IMR-90 (cell line): ENCODE measurements at regions not wholly inside any gene's neighbourhood (a gene's known extent, or its start where the extent isn't known, plus 50 kb on each side); places are given as distances from the start of the nearest gene placed in this dataset.

Experiments used
- ATAC-seq: fragments of 200-7000 bp; cut with Tn5 transposase; 2 replicates; pipeline ENCODE4 v1.9.1; 2020; ENCODE audit warnings: low read depth, mild to moderate bottlenecking, moderate library complexity
- BruUV-seq: library from RNA; stranded (reverse); fragments of 400-500 nt; replicated peaks from 2 replicates; lab custom pipeline; 2021; lab: Mats Ljungman, UMichigan
- CTCF ChIA-PET: fragments of 300-600 bp; formaldehyde crosslinking; extraction: SDS; loops from one replicate; lab custom pipeline; 2021; ENCODE audit warnings: antibody characterized with exemption; lab: Yijun Ruan, JAX
- POLR2A ChIA-PET: fragments of 300-600 bp; sonication (Branson Sonifier 250); formaldehyde crosslinking; loops from one replicate; lab custom pipeline; 2022; ENCODE audit warnings: antibody characterized with exemption; ENCODE audit not compliant: unreplicated experiment; lab: Charles Lee
- DNase-seq: peaks from one replicate; pipeline ENCODE4 v3.0.0; 2013
- H2AFZ ChIP-seq: replicated peaks from 2 replicates; pipeline ENCODE3; 2013; ENCODE audit warnings: low read length, mild to moderate bottlenecking; ENCODE audit not compliant: poor library complexity
- H2AK5ac ChIP-seq: 2 replicates; pipeline ENCODE4 v1.6.1; 2013; ENCODE audit warnings: low read depth, low read length, inconsistent platforms
- H2AK9ac ChIP-seq: replicated peaks from 2 replicates; pipeline ENCODE3; 2013; ENCODE audit warnings: mild to moderate bottlenecking, low read depth, low read length, moderate library complexity; ENCODE audit not compliant: poor library complexity
- H2BK120ac ChIP-seq: 2 replicates; pipeline ENCODE4 v1.6.1; 2013; ENCODE audit warnings: low read depth, low read length, inconsistent platforms
- H2BK15ac ChIP-seq: 3 replicates; pipeline ENCODE4 v1.6.1; 2013; ENCODE audit warnings: low read depth, low read length, inconsistent platforms
- H2BK20ac ChIP-seq: 2 replicates; pipeline ENCODE4 v1.6.1; 2013; ENCODE audit warnings: low read depth, mild to moderate bottlenecking, inconsistent platforms, low read length, moderate library complexity
- H2BK5ac ChIP-seq: 2 replicates; pipeline ENCODE4 v1.6.1; 2013; ENCODE audit warnings: mild to moderate bottlenecking, low read depth, low read length, inconsistent platforms; ENCODE audit not compliant: poor library complexity, severe bottlenecking
- H3K14ac ChIP-seq: replicated peaks from 2 replicates; pipeline ENCODE4 v1.6.1; 2013; ENCODE audit warnings: low read depth, low read length, inconsistent platforms
- H3K18ac ChIP-seq: 2 replicates; pipeline ENCODE4 v1.6.1; 2013; ENCODE audit warnings: low read depth, low read length, control low read depth
- H3K23ac ChIP-seq: 2 replicates; pipeline ENCODE4 v1.6.1; 2013; ENCODE audit warnings: low read depth, low read length, inconsistent platforms
- H3K27ac ChIP-seq: 2 replicates; pipeline ENCODE4 v1.5.1; 2013; ENCODE audit warnings: mild to moderate bottlenecking, control low read depth, low read length; ENCODE audit not compliant: insufficient read depth
- H3K27me3 ChIP-seq: 2 replicates; pipeline ENCODE4 v1.6.1; 2013; ENCODE audit warnings: low read length; ENCODE audit not compliant: control insufficient read depth, insufficient read depth
- H3K36me3 ChIP-seq: 2 replicates; pipeline ENCODE4 v1.6.1; 2013; ENCODE audit warnings: low read length, mixed read lengths; ENCODE audit not compliant: control insufficient read depth, insufficient read depth
- H3K4ac ChIP-seq: 2 replicates; pipeline ENCODE4 v1.6.1; 2013; ENCODE audit warnings: low read depth, low read length, inconsistent platforms
- H3K4me1 ChIP-seq: 2 replicates; pipeline ENCODE4 v1.6.1; 2013; ENCODE audit warnings: low read length, mixed read lengths; ENCODE audit not compliant: control insufficient read depth, insufficient read depth
- H3K4me2 ChIP-seq: 2 replicates; pipeline ENCODE4 v1.6.1; 2013; ENCODE audit warnings: low read depth, mild to moderate bottlenecking, control low read depth, low read length, moderate library complexity
- H3K4me3 ChIP-seq: 2 replicates; pipeline ENCODE4 v1.5.1; 2013; ENCODE audit warnings: low read depth, mild to moderate bottlenecking, control low read depth, low read length, moderate library complexity; ENCODE audit not compliant: insufficient read depth
- H3K56ac ChIP-seq: 2 replicates; pipeline ENCODE4 v1.6.1; 2013; ENCODE audit warnings: low read length, inconsistent platforms; ENCODE audit not compliant: insufficient read depth; ENCODE audit errors: extremely low read depth
- H3K79me1 ChIP-seq, 2 experiments: 2 replicates each; pipeline ENCODE4 v1.6.1; 2013; ENCODE audit warnings: low read length in 2 of 2, inconsistent platforms in 1 of 2, low read depth in 1 of 2
- H3K9ac ChIP-seq: 2 replicates; pipeline ENCODE4 v1.6.1; 2013; ENCODE audit warnings: low read depth, low read length, control low read depth
- H3K9me1 ChIP-seq: 2 replicates; pipeline ENCODE4 v1.6.1; 2013; ENCODE audit warnings: low read length, inconsistent platforms; ENCODE audit not compliant: insufficient read depth
- H3K9me3 ChIP-seq: 2 replicates; pipeline ENCODE4 v1.6.1; 2013; ENCODE audit warnings: low read length; ENCODE audit not compliant: control insufficient read depth, insufficient read depth
- H4K20me1 ChIP-seq: 2 replicates; pipeline ENCODE4 v1.6.1; 2013; ENCODE audit warnings: low read length, inconsistent platforms; ENCODE audit not compliant: insufficient read depth
- H4K5ac ChIP-seq: 2 replicates; pipeline ENCODE4 v1.6.1; 2013; ENCODE audit warnings: mild to moderate bottlenecking, low read depth, low read length, control low read depth
- H4K8ac ChIP-seq, 2 experiments: 2 replicates each; pipeline ENCODE4 v1.6.1; 2013; ENCODE audit warnings: low read depth in 2 of 2, low read length in 2 of 2, control low read depth in 1 of 2, inconsistent platforms in 1 of 2
- H4K91ac ChIP-seq: 2 replicates; pipeline ENCODE4 v1.6.1; 2013; ENCODE audit warnings: low read depth, low read length, inconsistent platforms; ENCODE audit not compliant: insufficient read depth
- CEBPB ChIP-seq: IDR thresholded peaks from 2 replicates; pipeline ENCODE4 v1.6.1; 2012; ENCODE audit warnings: low read depth, low read length, improper control_type of control experiment
- FOS ChIP-seq: fragments of 150-350 bp; IDR thresholded peaks from 2 replicates; pipeline ENCODE4 v1.6.1; 2016; ENCODE audit warnings: low read depth, low read length
- MAFK ChIP-seq: IDR thresholded peaks from 2 replicates; pipeline ENCODE4 v1.6.1; 2012; ENCODE audit warnings: low read depth, low read length, improper control_type of control experiment
- MAZ ChIP-seq: IDR thresholded peaks from 2 replicates; pipeline ENCODE4 v1.6.1; 2012; ENCODE audit warnings: low read depth, mild to moderate bottlenecking, low read length, improper control_type of control experiment, moderate library complexity, borderline replicate concordance
- POLR2A ChIP-seq: IDR thresholded peaks from 2 replicates; pipeline ENCODE4 v1.6.1; 2012; ENCODE audit warnings: mild to moderate bottlenecking, low read depth, low read length
- RCOR1 ChIP-seq: IDR thresholded peaks from 2 replicates; pipeline ENCODE4 v1.6.1; 2012; ENCODE audit warnings: mild to moderate bottlenecking, low read length, improper control_type of control experiment; ENCODE audit not compliant: insufficient replicate concordance
- RFX5 ChIP-seq: IDR thresholded peaks from 2 replicates; pipeline ENCODE4 v1.8.0; 2012; ENCODE audit warnings: low read depth, mild to moderate bottlenecking, low read length, moderate library complexity
- dilution Hi-C: fragments of 300-500 bp; cut with HindIII; formaldehyde crosslinking; loops from one replicate; pipeline ENCODE4 v1.14.3; 2018; ENCODE audit warnings: low sequenced_read_pairs; ENCODE audit not compliant: unreplicated experiment
- in situ Hi-C: fragments of 300-500 bp; cut with MboI; formaldehyde crosslinking; loops from 3 replicates; pipeline ENCODE4 v1.14.3; 2019; ENCODE audit warnings: low sequenced_read_pairs, inconsistent platforms, mixed read lengths
- intact Hi-C: fragments of 100-400 bp; cut with micrococcal nuclease; formaldehyde crosslinking; loops from 2 replicates; pipeline ENCODE4 v1.10.0; 2022
- TF ChIP-seq, protein P1 (sequence below): fragments of 150-350 bp; IDR thresholded peaks from 2 replicates; pipeline ENCODE4 v1.6.1; 2017; ENCODE audit warnings: mild to moderate bottlenecking, antibody characterized with exemption, low read length, low read depth
- TF ChIP-seq, protein P2 (sequence below): conservative IDR thresholded peaks from 2 replicates; pipeline ENCODE4 v1.5.1; 2012; ENCODE audit warnings: mild to moderate bottlenecking, low read depth, low read length, improper control_type of control experiment

DNA sequence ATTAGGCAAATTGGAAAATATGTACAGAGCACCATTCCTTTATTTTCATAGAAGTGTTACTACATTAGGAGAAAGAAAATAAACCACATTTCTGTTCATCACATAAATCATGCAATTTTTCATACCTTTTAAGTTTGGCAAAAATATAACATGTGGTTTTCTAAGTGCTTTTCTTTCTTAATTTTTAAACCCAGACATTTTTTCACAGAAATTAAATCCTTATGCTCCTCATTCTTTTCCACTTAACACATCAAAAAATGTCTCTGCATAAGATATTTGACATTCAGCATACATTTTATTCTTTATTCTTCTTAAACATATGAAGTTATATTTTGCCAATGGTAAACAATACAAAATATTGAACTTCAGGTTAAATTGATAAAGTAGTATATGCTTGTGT lies 826.6 kb upstream of the SLIT2 start:
- H4K20me1 ChIP-seq = no peaks in the 10 kb centered on the region
- H2AFZ ChIP-seq = no peak overlapping the region
- no peaks in the 10 kb centered on the region for H3K36me3 ChIP-seq
- no peak overlapping the region for H2BK120ac ChIP-seq
- H2BK5ac ChIP-seq = no peak overlapping the region
- no peak overlapping the region for H4K5ac ChIP-seq
- H3K9me3 ChIP-seq = peaks cover 5% of the 10 kb centered on the region; the same call in 1 of the 2 replicates
- DNase-seq = no peak
- ChIA-PET POLR2A (no interaction called here), CTCF (no interaction called here)
- no peaks in the 10 kb centered on the region for H3K9me1 ChIP-seq
- H3K4me2 ChIP-seq = no peak overlapping the region
- H3K4me1 ChIP-seq = no peaks in the 10 kb centered on the region
- no peak overlapping the region for H3K23ac ChIP-seq
- no peak for ATAC-seq
- no peak overlapping the region for H2BK15ac ChIP-seq
- no peak overlapping the region for H4K91ac ChIP-seq
- H3K18ac ChIP-seq = no peak overlapping the region
- dilution Hi-C loops (no loop called here), intact Hi-C loops (no loop called here), in situ Hi-C loops (no loop called here)
- no peak overlapping the region for H2BK20ac ChIP-seq
- H3K4me3 ChIP-seq = no peak overlapping the region
- TF ChIP-seq CEBPB (no peak), MAZ (no peak), RCOR1 (no peak), RFX5 (no peak), MAFK (no peak), FOS (no peak), POLR2A (no peak)
- TF ChIP-seq, protein P1, sequence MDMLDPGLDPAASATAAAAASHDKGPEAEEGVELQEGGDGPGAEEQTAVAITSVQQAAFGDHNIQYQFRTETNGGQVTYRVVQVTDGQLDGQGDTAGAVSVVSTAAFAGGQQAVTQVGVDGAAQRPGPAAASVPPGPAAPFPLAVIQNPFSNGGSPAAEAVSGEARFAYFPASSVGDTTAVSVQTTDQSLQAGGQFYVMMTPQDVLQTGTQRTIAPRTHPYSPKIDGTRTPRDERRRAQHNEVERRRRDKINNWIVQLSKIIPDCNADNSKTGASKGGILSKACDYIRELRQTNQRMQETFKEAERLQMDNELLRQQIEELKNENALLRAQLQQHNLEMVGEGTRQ = no peak
- TF ChIP-seq, protein P2, sequence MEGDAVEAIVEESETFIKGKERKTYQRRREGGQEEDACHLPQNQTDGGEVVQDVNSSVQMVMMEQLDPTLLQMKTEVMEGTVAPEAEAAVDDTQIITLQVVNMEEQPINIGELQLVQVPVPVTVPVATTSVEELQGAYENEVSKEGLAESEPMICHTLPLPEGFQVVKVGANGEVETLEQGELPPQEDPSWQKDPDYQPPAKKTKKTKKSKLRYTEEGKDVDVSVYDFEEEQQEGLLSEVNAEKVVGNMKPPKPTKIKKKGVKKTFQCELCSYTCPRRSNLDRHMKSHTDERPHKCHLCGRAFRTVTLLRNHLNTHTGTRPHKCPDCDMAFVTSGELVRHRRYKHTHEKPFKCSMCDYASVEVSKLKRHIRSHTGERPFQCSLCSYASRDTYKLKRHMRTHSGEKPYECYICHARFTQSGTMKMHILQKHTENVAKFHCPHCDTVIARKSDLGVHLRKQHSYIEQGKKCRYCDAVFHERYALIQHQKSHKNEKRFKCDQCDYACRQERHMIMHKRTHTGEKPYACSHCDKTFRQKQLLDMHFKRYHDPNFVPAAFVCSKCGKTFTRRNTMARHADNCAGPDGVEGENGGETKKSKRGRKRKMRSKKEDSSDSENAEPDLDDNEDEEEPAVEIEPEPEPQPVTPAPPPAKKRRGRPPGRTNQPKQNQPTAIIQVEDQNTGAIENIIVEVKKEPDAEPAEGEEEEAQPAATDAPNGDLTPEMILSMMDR = no peak
- no peak overlapping the region for H3K9ac ChIP-seq
- no peak overlapping the region for H2AK9ac ChIP-seq
- no peak overlapping the region for H3K27ac ChIP-seq
- no peak overlapping the region for H3K56ac ChIP-seq
- H4K8ac ChIP-seq = no peak overlapping the region
- no peaks in the 10 kb centered on the region for H3K27me3 ChIP-seq
- H3K14ac ChIP-seq = no peak overlapping the region
- no TSS peak for BruUV-seq
- no peak overlapping the region for H3K4ac ChIP-seq
- H2AK5ac ChIP-seq = no peak overlapping the region
- H3K79me1 ChIP-seq = no peaks in the 10 kb centered on the region
